AML-193 (cell line): ENCODE measurements at regions not wholly inside any gene's neighbourhood (a gene's known extent, or its start where the extent isn't known, plus 50 kb on each side); places are given as distances from the start of the nearest gene placed in this dataset.

Source experiments
- DNase-seq, 2 experiments: peaks; one replicate each; lab custom pipeline; 2025; lab: John Stamatoyannopoulos, UW

GRCh38 chr5:68582284-68582683, 366.7 kb downstream of the PIK3R1 start:
- no peak for DNase-seq

- no peak for DNase-seq
These were observed 371.6 kb downstream of the PIK3R1 start for GRCh38 chr5:68587171-68587570.

GRCh38 chr5:68591850-68592249, 376.3 kb downstream of the PIK3R1 start:
- no peak for DNase-seq

GRCh38 chr5:68592351-68592750, 376.8 kb downstream of the PIK3R1 start:
- no peak for DNase-seq

GRCh38 chr5:68593211-68593671, 377.7 kb downstream of the PIK3R1 start:
- no peak for DNase-seq

GRCh38 chr5:68612972-68613371, 397.4 kb downstream of the PIK3R1 start:
- DNase-seq = no peak

- no peak for DNase-seq
These were observed 402.9 kb downstream of the PIK3R1 start for GRCh38 chr5:68618501-68618900.

GRCh38 chr5:68627001-68627400, 411.4 kb downstream of the PIK3R1 start:
- no peak for DNase-seq

GRCh38 chr5:68628082-68628814, 412.7 kb downstream of the PIK3R1 start:
- no peak for DNase-seq

- DNase-seq = no peak
These were observed 414.8 kb downstream of the PIK3R1 start for GRCh38 chr5:68630354-68630753.

GRCh38 chr5:68631884-68632283, 416.3 kb downstream of the PIK3R1 start:
- no peak for DNase-seq

GRCh38 chr5:68641211-68641610, 425.7 kb downstream of the PIK3R1 start:
- no peak for DNase-seq

GRCh38 chr5:68643064-68643463, 427.5 kb downstream of the PIK3R1 start:
- DNase-seq = no peak

GRCh38 chr5:68644971-68645370, 429.4 kb downstream of the PIK3R1 start:
- DNase-seq = no peak

- no peak for DNase-seq
These were observed 430.6 kb downstream of the PIK3R1 start for GRCh38 chr5:68646144-68646543.

GRCh38 chr5:68647743-68648142, 432.2 kb downstream of the PIK3R1 start:
- DNase-seq = no peak

GRCh38 chr5:68648944-68649857, 433.6 kb downstream of the PIK3R1 start:
- no peak for DNase-seq

GRCh38 chr5:68652534-68652965, 437.0 kb downstream of the PIK3R1 start:
- DNase-seq = no peak

GRCh38 chr5:68653471-68653870, 437.9 kb downstream of the PIK3R1 start:
- no peak for DNase-seq

- DNase-seq = no peak
These were observed 436.5 kb upstream of the SLC30A5 start for GRCh38 chr5:68657055-68657961.

GRCh38 chr5:68658810-68659372, 434.9 kb upstream of the SLC30A5 start:
- no peak for DNase-seq

GRCh38 chr5:68659881-68660280, 433.9 kb upstream of the SLC30A5 start:
- no peak for DNase-seq
